ENCODE measurements at regions not wholly inside any gene's neighbourhood (a gene's known extent, or its start where the extent isn't known, plus 50 kb on each side); places are given as distances from the start of the nearest gene placed in this dataset.

- Histone ChIP-seq H4K5ac (ENCODE audit: insufficient read length, low read depth, low read length) (no peak overlapping the region), H3K79me2 (ENCODE audit: control insufficient read depth in 1 of 2, insufficient read depth in 2 of 2, low read length in 2 of 2) (no peaks in the 10 kb centered on the region), H3K27me3 (replicated peaks in 1 of 4; ENCODE audit: control insufficient read depth in 3 of 4, extremely low read depth in 1 of 4, insufficient read depth in 3 of 4, low read length in 3 of 4) (peaks cover 0 to 1% (median 0%) of the 10 kb centered on the region in 4 experiments; a peak in 1 of 7 replicates), H2BK20ac (ENCODE audit: low read length) (0 out of 2 replicates have a peak overlapping the region, but pooled peaks have one; percentile 16), H3K4me3 (ENCODE audit: extremely low read depth in 1 of 4, insufficient read depth in 2 of 4, low read depth in 3 of 4, low read length in 4 of 4) (no peak overlapping the region), H2BK120ac (replicated peaks; ENCODE audit: low read depth, low read length) (no peak overlapping the region), H2BK15ac (ENCODE audit: low read length) (no peak overlapping the region), H3K23ac (ENCODE audit: insufficient read length) (no peak overlapping the region), H4K91ac (replicated peaks; ENCODE audit: insufficient read length, low read length) (no peak overlapping the region), H3K27ac (ENCODE audit: low read depth, low read length) (no peak overlapping the region), H4K20me1 (replicated peaks in 1 of 2; ENCODE audit: control insufficient read depth in 1 of 2, insufficient read depth in 2 of 2, low read length in 2 of 2) (no peaks in the 10 kb centered on the region), H3K9me3 (ENCODE audit: insufficient read depth in 2 of 2, low read depth in 1 of 2, low read length in 1 of 2) (no peaks in the 10 kb centered on the region), H4K8ac (ENCODE audit: extremely low read depth, insufficient read depth, low read length) (no peak overlapping the region), H2BK12ac (ENCODE audit: low read depth, low read length) (no peak overlapping the region), H3K9ac (replicated peaks in 1 of 4; ENCODE audit: extremely low read depth in 1 of 4, low read depth in 3 of 4, low read length in 3 of 4) (no peak overlapping the region), H2BK5ac (ENCODE audit: low read depth, low read length) (no peak overlapping the region), H3K4me2 (ENCODE audit: insufficient read depth in 1 of 2, low read depth in 2 of 2, low read length in 2 of 2) (no peak overlapping the region), H2AFZ (ENCODE audit: low read length) (no peak overlapping the region; the same call in 1 of the 2 replicates), H3K23me2 (ENCODE audit: low read depth, low read length) (no peaks in the 10 kb centered on the region), H3K4me1 (replicated peaks in 1 of 4; ENCODE audit: control insufficient read depth in 3 of 4, insufficient read depth in 4 of 4, low read length in 3 of 4) (no peaks in the 10 kb centered on the region; a peak in 1 of 7 replicates), H3K79me1 (ENCODE audit: low read depth, low read length) (no peaks in the 10 kb centered on the region), H3K36me3 (ENCODE audit: control insufficient read depth in 2 of 4, insufficient read depth in 4 of 4, low read length in 3 of 4) (no peaks in the 10 kb centered on the region), H3K18ac (ENCODE audit: extremely low read depth, low read length) (no peak overlapping the region), H3K4ac (replicated peaks; ENCODE audit: insufficient read length, low read depth, low read length) (no peak overlapping the region), H2AK5ac (ENCODE audit: low read depth, low read length) (no peak overlapping the region), H3K14ac (ENCODE audit: insufficient read length) (no peak overlapping the region), H3K56ac (replicated peaks; ENCODE audit: insufficient read length, low read depth, low read length) (no peak overlapping the region)
- CTCF ChIA-PET (ENCODE audit: partially characterized antibody) = interaction anchor here (0.9 to 2.8 kb wide), 4 partner anchors 9 to 23 kb away, joined by 3 to 11 read pairs (median 6); no protein-coding TSS in a partner anchor
- 96% methylated on average over 2 of the region's 2 CpGs; no CpG with 5 or more reads in 1 of the 2 experiments for WGBS, 2 experiments (ENCODE audit: extremely low coverage in 1 of 2, insufficient coverage in 1 of 2, insufficient read length in 1 of 2, insufficient replicate concordance in 2 of 2, low coverage in 1 of 2, low lambda C conversion rate in 2 of 2, missing lambda C conversion rate in 1 of 2)
- POLR2A ChIA-PET (ENCODE audit: partially characterized antibody) = no interaction called here
- FAIRE-seq = no peak
- DNase-seq (ENCODE audit: low read depth in 1 of 2, low spot score in 2 of 2) = no peak
- TF ChIP-seq CHD1 (IDR thresholded peaks at IDR 0.05; ENCODE audit: low read depth, low read length) (no peak), RAD21 (IDR thresholded peaks at IDR 0.05 in 1 of 2, conservative IDR thresholded peaks at IDR 0.05 in 1 of 2; ENCODE audit: low read depth in 2 of 2, low read length in 2 of 2) (no peak), RBBP5 (IDR thresholded peaks at IDR 0.05; ENCODE audit: borderline replicate concordance, low read depth, low read length) (no peak), SP2 (IDR thresholded peaks at IDR 0.05; ENCODE audit: low read length) (no peak), EZH2 (IDR thresholded peaks at IDR 0.05; ENCODE audit: low read depth, low read length, severe bottlenecking) (no peak), FOSL1 (IDR thresholded peaks at IDR 0.05; ENCODE audit: insufficient read depth, low read depth, low read length) (no peak), POU5F1 (IDR thresholded peaks at IDR 0.05; ENCODE audit: low read depth, low read length) (no peak), CBX8 (IDR thresholded peaks at IDR 0.05; ENCODE audit: borderline replicate concordance, low read depth, low read length) (no peak), MAFK (IDR thresholded peaks at IDR 0.05; ENCODE audit: low read depth, low read length) (no peak), NANOG (IDR thresholded peaks at IDR 0.05; ENCODE audit: insufficient read depth, low read depth, low read length, poor library complexity, severe bottlenecking) (no peak), ATF2 (IDR thresholded peaks at IDR 0.05; ENCODE audit: low read length) (no peak), HDAC2 (IDR thresholded peaks at IDR 0.05; ENCODE audit: borderline replicate concordance in 1 of 2, low read depth in 2 of 2, low read length in 2 of 2) (no peak)
These were observed 140.4 kb downstream of the CD47 start for GRCh38 chr3:107950417-107950816.
